ENCODE measurements at regions not wholly inside any gene's neighbourhood (a gene's known extent, or its start where the extent isn't known, plus 50 kb on each side); places are given as distances from the start of the nearest gene placed in this dataset.
A peak's percentile ranks its signal among the peaks of the same experiment; 100 is the strongest.

- Histone ChIP-seq H2AFZ (ENCODE audit: insufficient read depth, low read depth, low read length, poor library complexity, severe bottlenecking) (peak overlapping the region; percentile 23), H3K4me1 (ENCODE audit: control insufficient read depth in 2 of 2, insufficient read depth in 2 of 2, low read length in 2 of 2) (peaks cover 55 to 62% of the 10 kb centered on the region in 2 donors), H3K36me3 (replicated peaks in 1 of 2; ENCODE audit: control extremely low read depth in 1 of 2, control insufficient read depth in 1 of 2, extremely low read depth in 1 of 2, insufficient read depth in 2 of 2, low read length in 1 of 2) (no peaks in the 10 kb centered on the region), H3K9ac (ENCODE audit: low read length) (no peak overlapping the region), H3K4me3 (ENCODE audit: control extremely low read depth in 1 of 5, extremely low read depth in 1 of 5, insufficient read depth in 1 of 5, low read depth in 2 of 5, low read length in 4 of 5) (peak overlapping the region in 1 of 5 experiments; percentile 12), H3K9me3 (ENCODE audit: control extremely low read depth in 1 of 3, control insufficient read depth in 2 of 3, insufficient read depth in 1 of 3, low read length in 2 of 3) (peaks cover 0 to 1% (median 0%) of the 10 kb centered on the region in 3 donors), H3K27me3 (replicated peaks in 1 of 4; ENCODE audit: control extremely low read depth in 1 of 4, control insufficient read depth in 3 of 4, insufficient read depth in 4 of 4, low read length in 3 of 4) (no peaks in the 10 kb centered on the region), H4K20me1 (ENCODE audit: control insufficient read depth, insufficient read depth, low read length, poor library complexity, severe bottlenecking) (no peaks in the 10 kb centered on the region), H3K4me2 (replicated peaks; ENCODE audit: low read depth, low read length, poor library complexity, severe bottlenecking) (peak overlapping the region; percentile 50), H3K27ac (ENCODE audit: low read length in 2 of 2) (peak overlapping the region; percentile 4 to 62), H3K79me2 (ENCODE audit: control insufficient read depth, insufficient read depth, low read length) (no peaks in the 10 kb centered on the region)
- Mint-ChIP-seq H3K9me3 (ENCODE audit: insufficient read depth) (no peaks in the 10 kb centered on the region), H3K4me1 (peaks cover 64% of the 10 kb centered on the region), H3K4me3 (peak overlapping the region; percentile 75), H3K27me3 (no peaks in the 10 kb centered on the region), H3K27ac (peak overlapping the region; percentile 74)
- ChIA-PET CTCF (no interaction called here), POLR2A (no interaction called here)
- no peak for DNase-seq
- TF ChIP-seq EZH2 (IDR thresholded peaks at IDR 0.05; ENCODE audit: borderline replicate concordance, insufficient read depth, low read depth, low read length, poor library complexity, severe bottlenecking) (no peak), CTCF (IDR thresholded peaks at IDR 0.05) (no peak)
- intact Hi-C loops (cut with micrococcal nuclease): no loop called here
- ATAC-seq (ENCODE audit: low read depth): peak; percentile 15
- 33% methylated on average over 2 of the region's 4 CpGs for WGBS (ENCODE audit: insufficient coverage)
These were observed 429.5 kb downstream of the ZNF521 start for GRCh38 chr18:24922491-24922890.

GRCh38 chr18:24923138-24923537 lies 428.8 kb downstream of the ZNF521 start:
- POLR2A ChIA-PET: no interaction called here
- Histone ChIP-seq H3K4me3 (ENCODE audit: control extremely low read depth in 1 of 5, extremely low read depth in 1 of 5, insufficient read depth in 1 of 5, low read depth in 2 of 5, low read length in 4 of 5) (peak overlapping the region in 1 of 5 experiments; percentile 12), H3K27me3 (replicated peaks in 1 of 4; ENCODE audit: control extremely low read depth in 1 of 4, control insufficient read depth in 3 of 4, insufficient read depth in 4 of 4, low read length in 3 of 4) (no peaks in the 10 kb centered on the region), H3K4me2 (replicated peaks; ENCODE audit: low read depth, low read length, poor library complexity, severe bottlenecking) (peak overlapping the region; percentile 50), H3K9me3 (ENCODE audit: control extremely low read depth in 1 of 3, control insufficient read depth in 2 of 3, insufficient read depth in 1 of 3, low read length in 2 of 3) (peaks cover 0 to 1% (median 0%) of the 10 kb centered on the region in 3 donors), H3K4me1 (ENCODE audit: control insufficient read depth in 2 of 2, insufficient read depth in 2 of 2, low read length in 2 of 2) (peaks cover 62 to 68% of the 10 kb centered on the region in 2 donors), H3K27ac (ENCODE audit: low read length in 2 of 2) (peak overlapping the region; percentile 4 to 62), H3K36me3 (replicated peaks in 1 of 2; ENCODE audit: control extremely low read depth in 1 of 2, control insufficient read depth in 1 of 2, extremely low read depth in 1 of 2, insufficient read depth in 2 of 2, low read length in 1 of 2) (no peaks in the 10 kb centered on the region), H2AFZ (ENCODE audit: insufficient read depth, low read depth, low read length, poor library complexity, severe bottlenecking) (peak overlapping the region; percentile 36), H3K79me2 (ENCODE audit: control insufficient read depth, insufficient read depth, low read length) (no peaks in the 10 kb centered on the region), H4K20me1 (ENCODE audit: control insufficient read depth, insufficient read depth, low read length, poor library complexity, severe bottlenecking) (no peaks in the 10 kb centered on the region), H3K9ac (ENCODE audit: low read length) (peak overlapping the region; percentile 28)
- Mint-ChIP-seq H3K27me3 (no peaks in the 10 kb centered on the region), H3K27ac (peak overlapping the region; percentile 74), H3K4me1 (peaks cover 71% of the 10 kb centered on the region), H3K9me3 (ENCODE audit: insufficient read depth) (no peaks in the 10 kb centered on the region), H3K4me3 (peak overlapping the region; percentile 75)
- WGBS (ENCODE audit: insufficient coverage): 0% methylated on average over 1 of the region's 1 CpG
- intact Hi-C loops (cut with micrococcal nuclease): loop anchor here (1.0 kb wide), 2 partner anchors 8 to 41 kb away; no protein-coding TSS in a partner anchor
- ATAC-seq (ENCODE audit: low read depth) (peak; percentile 79), DNase-seq (peak; percentile 33)
- CTCF ChIA-PET: no interaction called here
- TF ChIP-seq CTCF (IDR thresholded peaks at IDR 0.05) (no peak), EZH2 (IDR thresholded peaks at IDR 0.05; ENCODE audit: borderline replicate concordance, insufficient read depth, low read depth, low read length, poor library complexity, severe bottlenecking) (no peak)

Data from B cell (primary cell).